HepG2 (cell line): ENCODE measurements at regions not wholly inside any gene's neighbourhood (a gene's known extent, or its start where the extent isn't known, plus 50 kb on each side); places are given as distances from the start of the nearest gene placed in this dataset.

ENCODE experiments used
- NONO ChIP-seq, 2 experiments: fragments of 450-650 bp in 1 of 2; sonication (generic) in 1 of 2; formaldehyde crosslinking in 1 of 2; IDR thresholded peaks in 1 of 2; conservative IDR thresholded peaks in 1 of 2; 2 replicates each; pipeline versions ENCODE4 v1.6.1 to v1.8.0; 2017 to 2022; ENCODE audit warnings: mild to moderate bottlenecking in 1 of 2, missing genetic modification reagents in 1 of 2, moderate library complexity in 1 of 2
- TCF7 ChIP-seq: sonication (generic); IDR thresholded peaks from 2 replicates; pipeline ENCODE4 v1.6.1; 2016; ENCODE audit warnings: antibody characterized with exemption, low read depth
- TF ChIP-seq, protein P1 (sequence below): sonication (generic); formaldehyde crosslinking; IDR thresholded peaks from 2 replicates; pipeline ENCODE4 v1.5.1; 2020; ENCODE audit warnings: mild to moderate bottlenecking, moderate library complexity, missing genetic modification reagents
- TF ChIP-seq, protein P2 (sequence below): sonication (generic); formaldehyde crosslinking; IDR thresholded peaks from 2 replicates; pipeline ENCODE4 v1.4.0; 2020; ENCODE audit warnings: mild to moderate bottlenecking, missing genetic modification reagents
- TF ChIP-seq, protein P3 (sequence below): IDR thresholded peaks from 2 replicates; pipeline ENCODE4 v1.6.1; 2012; ENCODE audit warnings: low read depth, low read length, improper control_type of control experiment

DNA sequence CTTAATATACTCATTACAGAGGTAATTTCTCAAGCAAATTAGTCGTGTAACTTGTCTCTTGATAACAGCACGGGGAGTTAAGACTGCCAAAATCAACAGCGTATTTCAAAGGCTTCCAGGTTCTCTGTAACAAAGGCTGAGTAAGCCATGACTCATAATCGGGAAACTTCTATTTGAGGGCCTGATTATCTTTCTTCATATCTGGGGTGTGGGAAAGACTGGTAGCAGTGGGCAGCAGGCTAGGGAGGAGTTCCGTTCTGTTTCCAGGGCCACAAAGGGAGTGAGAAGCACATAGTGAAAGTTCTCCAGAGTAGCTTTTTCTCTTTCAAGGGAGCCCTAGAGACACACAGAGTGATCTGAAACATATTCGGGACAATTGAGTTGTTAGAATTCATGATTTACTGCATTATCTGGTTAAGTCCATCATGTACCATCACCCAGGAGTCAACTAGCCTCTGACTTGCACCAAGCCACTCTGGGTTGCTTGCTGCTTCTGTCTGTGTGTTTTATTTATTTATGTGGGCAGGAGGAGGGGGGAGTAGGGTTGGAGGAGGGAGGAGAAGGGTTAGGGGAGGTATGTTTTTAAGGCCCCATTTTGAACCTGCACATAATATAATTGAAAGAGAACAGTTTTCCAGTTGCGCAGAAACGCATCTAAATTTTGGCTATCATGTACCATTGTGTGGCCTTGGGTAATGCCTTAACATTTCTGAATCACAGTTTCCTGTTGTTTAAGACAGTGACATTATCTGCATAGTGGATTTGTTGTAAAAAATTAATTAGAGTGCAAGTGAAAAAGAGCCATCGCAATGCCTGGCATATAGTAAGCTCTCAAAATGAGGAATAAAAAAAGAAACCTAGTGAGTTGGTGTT lies 80.5 kb upstream of the ITPRID2 start (continued):
- TF ChIP-seq, protein P1, sequence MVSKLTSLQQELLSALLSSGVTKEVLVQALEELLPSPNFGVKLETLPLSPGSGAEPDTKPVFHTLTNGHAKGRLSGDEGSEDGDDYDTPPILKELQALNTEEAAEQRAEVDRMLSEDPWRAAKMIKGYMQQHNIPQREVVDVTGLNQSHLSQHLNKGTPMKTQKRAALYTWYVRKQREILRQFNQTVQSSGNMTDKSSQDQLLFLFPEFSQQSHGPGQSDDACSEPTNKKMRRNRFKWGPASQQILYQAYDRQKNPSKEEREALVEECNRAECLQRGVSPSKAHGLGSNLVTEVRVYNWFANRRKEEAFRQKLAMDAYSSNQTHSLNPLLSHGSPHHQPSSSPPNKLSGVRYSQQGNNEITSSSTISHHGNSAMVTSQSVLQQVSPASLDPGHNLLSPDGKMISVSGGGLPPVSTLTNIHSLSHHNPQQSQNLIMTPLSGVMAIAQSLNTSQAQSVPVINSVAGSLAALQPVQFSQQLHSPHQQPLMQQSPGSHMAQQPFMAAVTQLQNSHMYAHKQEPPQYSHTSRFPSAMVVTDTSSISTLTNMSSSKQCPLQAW, result 0 out of 2 replicates have a peak, but pooled peaks have one; percentile 31
- TF ChIP-seq, protein P2, sequence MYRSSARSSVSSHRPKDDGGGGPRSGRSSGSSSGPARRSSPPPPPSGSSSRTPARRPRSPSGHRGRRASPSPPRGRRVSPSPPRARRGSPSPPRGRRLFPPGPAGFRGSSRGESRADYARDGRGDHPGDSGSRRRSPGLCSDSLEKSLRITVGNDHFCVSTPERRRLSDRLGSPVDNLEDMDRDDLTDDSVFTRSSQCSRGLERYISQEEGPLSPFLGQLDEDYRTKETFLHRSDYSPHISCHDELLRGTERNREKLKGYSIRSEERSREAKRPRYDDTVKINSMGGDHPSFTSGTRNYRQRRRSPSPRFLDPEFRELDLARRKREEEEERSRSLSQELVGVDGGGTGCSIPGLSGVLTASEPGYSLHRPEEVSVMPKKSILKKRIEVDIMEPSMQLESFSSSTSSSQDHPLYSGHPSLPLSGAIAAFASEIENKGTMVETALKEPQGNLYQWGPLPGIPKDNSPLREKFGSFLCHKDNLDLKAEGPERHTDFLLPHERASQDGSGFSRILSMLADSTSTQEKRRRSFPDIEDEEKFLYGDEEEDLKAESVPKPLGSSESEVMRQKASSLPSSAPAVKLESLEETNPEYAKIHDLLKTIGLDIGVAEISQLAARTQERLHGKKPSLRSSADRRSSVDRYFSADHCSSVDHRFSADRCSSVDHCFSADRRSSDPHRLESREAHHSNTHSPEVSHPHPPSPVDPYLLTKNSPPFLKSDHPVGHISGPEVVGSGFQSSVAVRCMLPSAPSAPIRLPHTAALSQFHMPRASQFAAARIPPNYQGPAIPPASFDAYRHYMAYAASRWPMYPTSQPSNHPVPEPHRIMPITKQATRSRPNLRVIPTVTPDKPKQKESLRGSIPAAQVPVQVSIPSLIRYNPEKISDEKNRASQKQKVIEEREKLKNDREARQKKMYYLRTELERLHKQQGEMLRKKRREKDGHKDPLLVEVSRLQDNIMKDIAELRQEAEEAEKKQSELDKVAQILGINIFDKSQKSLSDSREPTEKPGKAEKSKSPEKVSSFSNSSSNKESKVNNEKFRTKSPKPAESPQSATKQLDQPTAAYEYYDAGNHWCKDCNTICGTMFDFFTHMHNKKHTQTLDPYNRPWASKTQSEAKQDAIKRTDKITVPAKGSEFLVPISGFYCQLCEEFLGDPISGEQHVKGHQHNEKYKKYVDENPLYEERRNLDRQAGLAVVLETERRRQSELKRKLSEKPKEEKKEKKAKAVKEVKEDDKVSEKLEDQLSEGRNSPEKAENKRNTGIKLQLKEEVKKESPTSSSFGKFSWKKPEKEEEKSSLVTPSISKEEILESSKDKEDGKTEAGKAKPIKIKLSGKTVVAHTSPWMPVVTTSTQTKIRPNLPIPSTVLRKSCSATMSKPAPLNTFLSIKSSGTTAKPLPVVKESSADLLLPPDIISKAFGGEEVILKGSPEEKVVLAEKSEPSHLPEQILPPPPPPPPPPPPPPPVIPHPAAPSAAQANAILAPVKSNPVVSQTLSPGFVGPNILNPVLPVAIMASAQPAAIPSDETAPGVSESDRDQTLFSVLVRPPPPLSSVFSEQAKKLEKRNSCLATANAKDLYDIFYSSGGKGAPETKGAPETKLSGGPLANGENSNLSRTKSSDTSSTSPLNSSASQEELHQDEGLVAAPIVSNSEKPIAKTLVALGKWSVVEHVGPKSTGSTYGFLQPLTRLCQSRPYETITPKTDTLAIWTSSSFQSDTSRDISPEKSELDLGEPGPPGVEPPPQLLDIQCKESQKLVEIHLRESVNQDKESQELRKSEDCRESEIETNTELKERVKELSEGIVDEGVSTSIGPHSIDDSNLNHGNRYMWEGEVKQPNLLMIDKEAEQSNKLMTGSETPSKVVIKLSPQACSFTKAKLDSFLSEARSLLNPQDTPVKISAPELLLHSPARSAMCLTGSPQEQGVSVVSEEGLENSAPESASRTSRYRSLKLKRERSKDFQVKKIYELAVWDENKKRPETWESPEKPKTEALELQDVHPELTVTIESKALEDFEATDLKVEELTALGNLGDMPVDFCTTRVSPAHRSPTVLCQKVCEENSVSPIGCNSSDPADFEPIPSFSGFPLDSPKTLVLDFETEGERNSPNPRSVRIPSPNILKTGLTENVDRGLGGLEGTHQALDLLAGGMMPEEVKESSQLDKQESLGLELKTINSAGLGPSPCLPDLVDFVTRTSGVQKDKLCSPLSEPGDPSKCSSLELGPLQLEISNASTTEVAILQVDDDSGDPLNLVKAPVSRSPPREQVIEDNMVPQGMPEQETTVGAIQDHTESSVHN (CRISPR knock-in tag), result no peak
- no peak for TF ChIP-seq NONO (IDR thresholded peaks at IDR 0.05)
- no peak for TF ChIP-seq NONO (CRISPR knock-in tag; conservative IDR thresholded peaks at IDR 0.05)
- TF ChIP-seq, protein P3, sequence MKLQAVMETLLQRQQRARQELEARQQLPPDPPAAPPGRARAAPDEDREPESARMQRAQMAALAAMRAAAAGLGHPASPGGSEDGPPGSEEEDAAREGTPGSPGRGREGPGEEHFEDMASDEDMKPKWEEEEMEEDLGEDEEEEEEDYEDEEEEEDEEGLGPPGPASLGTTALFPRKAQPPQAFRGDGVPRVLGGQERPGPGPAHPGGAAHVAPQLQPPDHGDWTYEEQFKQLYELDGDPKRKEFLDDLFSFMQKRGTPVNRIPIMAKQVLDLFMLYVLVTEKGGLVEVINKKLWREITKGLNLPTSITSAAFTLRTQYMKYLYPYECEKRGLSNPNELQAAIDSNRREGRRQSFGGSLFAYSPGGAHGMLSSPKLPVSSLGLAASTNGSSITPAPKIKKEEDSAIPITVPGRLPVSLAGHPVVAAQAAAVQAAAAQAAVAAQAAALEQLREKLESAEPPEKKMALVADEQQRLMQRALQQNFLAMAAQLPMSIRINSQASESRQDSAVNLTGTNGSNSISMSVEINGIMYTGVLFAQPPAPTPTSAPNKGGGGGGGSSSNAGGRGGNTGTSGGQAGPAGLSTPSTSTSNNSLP, result no peak
- peak; percentile 74 for TF ChIP-seq TCF7
